NT2/D1 (cell line): ENCODE measurements at regions not wholly inside any gene's neighbourhood (a gene's known extent, or its start where the extent isn't known, plus 50 kb on each side); places are given as distances from the start of the nearest gene placed in this dataset.

Source experiments
- SUZ12 ChIP-seq: IDR thresholded peaks from 2 replicates; pipeline ENCODE4 v1.6.1; 2011; ENCODE audit not compliant: insufficient read length, insufficient read depth; ENCODE audit errors: extremely low read depth
- YY1 ChIP-seq: IDR thresholded peaks from 2 replicates; pipeline ENCODE4 v1.6.1; 2011; ENCODE audit not compliant: insufficient read length, insufficient read depth

DNA sequence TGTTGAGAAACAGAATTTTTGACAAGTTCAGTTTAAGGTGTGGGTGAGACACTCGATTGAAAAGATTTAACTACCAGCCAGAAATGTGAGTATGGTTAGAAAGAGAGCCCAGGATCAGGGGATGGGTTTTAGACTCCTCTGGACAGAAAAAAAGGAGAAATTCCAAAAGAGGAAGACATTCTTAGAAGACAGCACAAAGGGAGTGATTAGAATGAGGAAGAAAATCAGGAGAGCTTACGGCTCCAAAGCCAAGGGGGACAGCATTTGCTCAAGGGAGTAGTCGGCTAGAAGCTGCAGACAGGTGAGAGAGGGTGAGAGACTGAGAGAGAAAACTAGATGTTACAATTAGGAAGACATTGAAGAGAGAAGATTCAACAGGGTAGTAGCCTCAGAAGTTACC lies 166.1 kb downstream of the ADAMTS15 start:
- TF ChIP-seq YY1: no peak
- TF ChIP-seq SUZ12: no peak
